ENCODE measurements at regions not wholly inside any gene's neighbourhood (a gene's known extent, or its start where the extent isn't known, plus 50 kb on each side); places are given as distances from the start of the nearest gene placed in this dataset.

DNA sequence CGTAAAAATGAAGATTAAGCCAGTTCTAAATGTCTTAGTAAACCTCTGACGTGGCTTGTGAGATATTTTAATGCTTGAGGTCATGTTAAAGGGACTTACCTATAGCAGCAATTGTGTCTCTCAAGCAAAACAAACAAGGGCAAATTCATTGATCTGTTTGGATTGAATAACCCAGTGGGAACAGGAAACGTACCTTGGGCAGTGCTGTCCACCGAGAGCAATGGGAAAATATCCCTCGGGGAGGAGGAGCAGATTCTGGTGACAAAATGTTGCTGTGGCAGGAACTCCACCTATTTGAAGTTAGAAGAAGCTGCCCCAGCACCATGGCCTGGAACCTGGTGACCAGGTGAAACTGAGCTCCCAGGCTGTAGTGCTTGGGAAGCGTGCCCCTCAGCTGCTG lies 107.1 kb upstream of the FZD8 start:
- Histone ChIP-seq H3K27me3 (no peaks in the 10 kb centered on the region), H3K4me3 (no peak overlapping the region), H3K36me3 (no peaks in the 10 kb centered on the region), H3K9me3 (no peaks in the 10 kb centered on the region), H3K27ac (no peak overlapping the region), H3K4me1 (no peaks in the 10 kb centered on the region)
- DNase-seq (ENCODE audit: low spot score in 2 of 2): no peak
- TF ChIP-seq, protein P1, sequence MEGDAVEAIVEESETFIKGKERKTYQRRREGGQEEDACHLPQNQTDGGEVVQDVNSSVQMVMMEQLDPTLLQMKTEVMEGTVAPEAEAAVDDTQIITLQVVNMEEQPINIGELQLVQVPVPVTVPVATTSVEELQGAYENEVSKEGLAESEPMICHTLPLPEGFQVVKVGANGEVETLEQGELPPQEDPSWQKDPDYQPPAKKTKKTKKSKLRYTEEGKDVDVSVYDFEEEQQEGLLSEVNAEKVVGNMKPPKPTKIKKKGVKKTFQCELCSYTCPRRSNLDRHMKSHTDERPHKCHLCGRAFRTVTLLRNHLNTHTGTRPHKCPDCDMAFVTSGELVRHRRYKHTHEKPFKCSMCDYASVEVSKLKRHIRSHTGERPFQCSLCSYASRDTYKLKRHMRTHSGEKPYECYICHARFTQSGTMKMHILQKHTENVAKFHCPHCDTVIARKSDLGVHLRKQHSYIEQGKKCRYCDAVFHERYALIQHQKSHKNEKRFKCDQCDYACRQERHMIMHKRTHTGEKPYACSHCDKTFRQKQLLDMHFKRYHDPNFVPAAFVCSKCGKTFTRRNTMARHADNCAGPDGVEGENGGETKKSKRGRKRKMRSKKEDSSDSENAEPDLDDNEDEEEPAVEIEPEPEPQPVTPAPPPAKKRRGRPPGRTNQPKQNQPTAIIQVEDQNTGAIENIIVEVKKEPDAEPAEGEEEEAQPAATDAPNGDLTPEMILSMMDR (IDR thresholded peaks at IDR 0.05): no peak
- no peak for TF ChIP-seq POLR2A (IDR thresholded peaks at IDR 0.05)
- no peak for TF ChIP-seq EP300 (IDR thresholded peaks at IDR 0.05)
- TF ChIP-seq POLR2AphosphoS5 (IDR thresholded peaks at IDR 0.05): no peak
- 87% methylated on average over 6 of the region's 6 CpGs for WGBS

- Histone ChIP-seq H3K9me3 (no peaks in the 10 kb centered on the region), H3K27me3 (no peaks in the 10 kb centered on the region), H3K36me3 (no peaks in the 10 kb centered on the region), H3K4me1 (no peaks in the 10 kb centered on the region), H3K4me3 (no peak overlapping the region), H3K27ac (no peak overlapping the region)
- no peak for TF ChIP-seq EP300 (IDR thresholded peaks at IDR 0.05)
- TF ChIP-seq POLR2AphosphoS5 (IDR thresholded peaks at IDR 0.05): no peak
- TF ChIP-seq, protein P1 (IDR thresholded peaks at IDR 0.05): no peak
- no peak for TF ChIP-seq POLR2A (IDR thresholded peaks at IDR 0.05)
- WGBS: 81% methylated on average over 2 of the region's 4 CpGs
- DNase-seq (ENCODE audit: low spot score in 2 of 2): no peak
These were observed 103.7 kb upstream of the FZD8 start for GRCh38 chr10:35745617-35746403.

- WGBS: 72% methylated on average over 2 of the region's 2 CpGs
- TF ChIP-seq EP300 (IDR thresholded peaks at IDR 0.05) (no peak), POLR2A (IDR thresholded peaks at IDR 0.05) (no peak), POLR2AphosphoS5 (IDR thresholded peaks at IDR 0.05) (no peak)
- TF ChIP-seq, protein P1 (IDR thresholded peaks at IDR 0.05): no peak
These were observed 101.8 kb upstream of the FZD8 start for GRCh38 chr10:35743851-35744250.

GRCh38 chr10:35743351-35743750 lies 101.3 kb upstream of the FZD8 start:
- TF ChIP-seq, protein P1 (IDR thresholded peaks at IDR 0.05): no peak
- TF ChIP-seq POLR2AphosphoS5 (IDR thresholded peaks at IDR 0.05) (no peak), EP300 (IDR thresholded peaks at IDR 0.05) (no peak), POLR2A (IDR thresholded peaks at IDR 0.05) (no peak)
- no peak for DNase-seq (ENCODE audit: low spot score in 2 of 2)

More at GRCh38 chr10:35743851-35744250, 101.8 kb upstream of the FZD8 start:
- DNase-seq (ENCODE audit: low spot score in 2 of 2): no peak
- Histone ChIP-seq H3K4me1 (no peaks in the 10 kb centered on the region), H3K27me3 (no peaks in the 10 kb centered on the region), H3K27ac (no peak overlapping the region), H3K36me3 (no peaks in the 10 kb centered on the region), H3K4me3 (no peak overlapping the region), H3K9me3 (no peaks in the 10 kb centered on the region)

GRCh38 chr10:35739998-35740397 lies 97.9 kb upstream of the FZD8 start:
- Histone ChIP-seq H3K4me1 (no peaks in the 10 kb centered on the region), H3K4me3 (no peak overlapping the region), H3K9me3 (no peaks in the 10 kb centered on the region), H3K36me3 (no peaks in the 10 kb centered on the region), H3K27me3 (no peaks in the 10 kb centered on the region), H3K27ac (no peak overlapping the region)
- no peak for DNase-seq (ENCODE audit: low spot score in 2 of 2)
- TF ChIP-seq, protein P1 (IDR thresholded peaks at IDR 0.05): no peak
- no peak for TF ChIP-seq POLR2AphosphoS5 (IDR thresholded peaks at IDR 0.05)
- no peak for TF ChIP-seq EP300 (IDR thresholded peaks at IDR 0.05)
- no peak for TF ChIP-seq POLR2A (IDR thresholded peaks at IDR 0.05)

More at GRCh38 chr10:35743351-35743750, 101.3 kb upstream of the FZD8 start:
- Histone ChIP-seq H3K27me3 (no peaks in the 10 kb centered on the region), H3K4me3 (no peak overlapping the region), H3K4me1 (no peaks in the 10 kb centered on the region), H3K36me3 (no peaks in the 10 kb centered on the region), H3K9me3 (no peaks in the 10 kb centered on the region), H3K27ac (no peak overlapping the region)
